Lung microvascular endothelial cell (primary cell): ENCODE measurements at regions not wholly inside any gene's neighbourhood (a gene's known extent, or its start where the extent isn't known, plus 50 kb on each side); places are given as distances from the start of the nearest gene placed in this dataset.
"Not testable (repeated sequence)": the region's sequence is repeated elsewhere in the genome, so short reads cannot be mapped to it uniquely, and the experiment has no call there.

Source experiments
- DNase-seq, 2 donors: peaks; one replicate each; pipeline versions ENCODE4 v3.0.0 to v3.0.0-alpha.2; 2010; ENCODE audit warnings: low read depth in 2 of 2

- DNase-seq: no peak
These were observed 104.0 kb upstream of the PWP1 start for GRCh38 chr12:107581619-107582015.

GRCh38 chr12:107583551-107583950, 102.0 kb upstream of the PWP1 start:
- DNase-seq: no peak

- no peak for DNase-seq
These were observed 101.0 kb upstream of the PWP1 start for GRCh38 chr12:107584563-107584962.

GRCh38 chr12:107586256-107586970, 99.2 kb upstream of the PWP1 start:
- DNase-seq: no peak

GRCh38 chr12:107590413-107590812, 95.2 kb upstream of the PWP1 start:
- no peak for DNase-seq

- DNase-seq: no peak
These were observed 94.7 kb upstream of the PWP1 start for GRCh38 chr12:107590814-107591375.

- DNase-seq: peak in 1 of 2 donors; percentile 28
These were observed 91.8 kb upstream of the PWP1 start for GRCh38 chr12:107593713-107594381.

GRCh38 chr12:107594995-107595394, 90.6 kb upstream of the PWP1 start:
- DNase-seq: peak in 1 of 2 donors; percentile 58

- DNase-seq: no peak
These were observed 87.7 kb upstream of the PWP1 start for GRCh38 chr12:107597695-107598410.

GRCh38 chr12:107598906-107599305, 86.7 kb upstream of the PWP1 start:
- DNase-seq: no peak

GRCh38 chr12:107600581-107601144, 84.9 kb upstream of the PWP1 start:
- no peak for DNase-seq

- no peak for DNase-seq
These were observed 83.2 kb upstream of the PWP1 start for GRCh38 chr12:107602446-107602845.

- DNase-seq: no peak
These were observed 80.3 kb upstream of the PWP1 start for GRCh38 chr12:107605293-107605692.

- DNase-seq: peak; percentile 85 to 88
These were observed 77.9 kb upstream of the PWP1 start for GRCh38 chr12:107607464-107608392.

GRCh38 chr12:107608779-107609178, 76.8 kb upstream of the PWP1 start:
- DNase-seq: not testable (repeated sequence)

- DNase-seq: peak; percentile 61 to 64
These were observed 75.4 kb upstream of the PWP1 start for GRCh38 chr12:107610021-107610859.

- no peak for DNase-seq
These were observed 73.1 kb upstream of the PWP1 start for GRCh38 chr12:107612508-107612907.

- no peak for DNase-seq
These were observed 68.7 kb upstream of the PWP1 start for GRCh38 chr12:107616941-107617340.

- no peak for DNase-seq
These were observed 67.5 kb upstream of the PWP1 start for GRCh38 chr12:107618106-107618505.

GRCh38 chr12:107619831-107620230, 65.8 kb upstream of the PWP1 start:
- DNase-seq: no peak
